SH-SY5Y (cell line): ENCODE measurements at regions not wholly inside any gene's neighbourhood (a gene's known extent, or its start where the extent isn't known, plus 50 kb on each side); places are given as distances from the start of the nearest gene placed in this dataset.

ENCODE experiments used
- GATA2 ChIP-seq: IDR thresholded peaks from 2 replicates; pipeline ENCODE4 v1.6.1; 2011; ENCODE audit warnings: mild to moderate bottlenecking, low read depth, low read length
- GATA3 ChIP-seq: IDR thresholded peaks from 2 replicates; pipeline ENCODE4 v1.6.1; 2011; ENCODE audit warnings: low read depth, mild to moderate bottlenecking, low read length, moderate library complexity

DNA sequence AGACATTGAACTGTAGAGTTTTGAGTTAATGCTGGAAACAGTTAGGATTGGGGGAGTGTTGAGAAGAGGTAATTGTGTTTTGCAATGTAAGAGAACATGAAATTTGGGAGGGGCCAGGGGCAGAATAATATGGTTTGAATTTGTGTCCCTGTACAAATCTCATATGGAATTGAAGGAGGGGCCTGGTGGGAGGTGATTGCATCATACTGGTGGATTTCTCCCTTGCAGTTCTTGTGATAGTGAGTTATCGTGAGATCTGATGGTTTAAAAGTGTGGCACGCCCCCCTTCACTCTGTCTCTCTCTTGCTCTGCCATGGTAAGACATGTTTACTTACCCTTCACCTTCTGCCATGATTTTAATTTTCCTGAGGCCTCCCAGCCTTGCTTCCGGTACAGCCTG lies 876.0 kb upstream of the FBXO33 start:
- no peak for TF ChIP-seq GATA3
- TF ChIP-seq GATA2, result no peak
